Esophagus squamous epithelium (tissue), 5 donors: ENCODE measurements at regions not wholly inside any gene's neighbourhood (a gene's known extent, or its start where the extent isn't known, plus 50 kb on each side); places are given as distances from the start of the nearest gene placed in this dataset.
"Not testable (repeated sequence)": the region's sequence is repeated elsewhere in the genome, so short reads cannot be mapped to it uniquely, and the experiment has no call there.

ENCODE experiments used
- DNase-seq: peaks from one replicate; lab custom pipeline; 2025; lab: John Stamatoyannopoulos, UW
- H3K27ac ChIP-seq, 4 donors: fragments of 200-600 bp; sonication (generic); one replicate each; pipeline ENCODE4 v1.5.1; 2016 to 2019; ENCODE audit warnings: mild to moderate bottlenecking in 1 of 4
- H3K27me3 ChIP-seq, 4 donors: fragments of 200-600 bp; sonication (generic); 1 replicate in 3 of 4; 2 replicates in 1 of 4; pipeline versions ENCODE4 v1.5.1 to v1.6.0; 2017 to 2021; ENCODE audit warnings: antibody characterized with exemption in 1 of 4
- H3K36me3 ChIP-seq, 3 donors: fragments of 200-600 bp; sonication (generic); one replicate each; pipeline ENCODE4 v1.5.1; 2016 to 2019
- H3K4me1 ChIP-seq, 3 donors: fragments of 200-600 bp; sonication (generic); one replicate each; pipeline ENCODE4 v1.5.1; 2017 to 2019
- H3K4me3 ChIP-seq, 4 donors: fragments of 200-600 bp; sonication (generic); 1 replicate in 3 of 4; 2 replicates in 1 of 4; pipeline ENCODE4 v1.5.1; 2016 to 2019; ENCODE audit warnings: mild to moderate bottlenecking in 2 of 4, moderate library complexity in 1 of 4
- H3K9me3 ChIP-seq, 3 donors: fragments of 200-600 bp; sonication (generic); one replicate each; pipeline ENCODE4 v1.5.1; 2016 to 2019
- POLR2A ChIP-seq, 4 donors: fragments of 450-650 bp; IDR thresholded peaks; one replicate each; pipeline ENCODE4 v1.6.1; 2017; ENCODE audit warnings: antibody characterized with exemption in 4 of 4, mild to moderate bottlenecking in 4 of 4, moderate library complexity in 3 of 4
- WGBS, 2 donors: methylation state at CpG; one replicate each; pipeline ENCODE4 v1.1.5; 2018; 5-methylcytosine and 5-hydroxymethylcytosine counted together
- intact Hi-C: fragments of 100-400 bp; cut with DNase I; formaldehyde crosslinking; loops from one replicate; pipeline ENCODE4 v1.15.0; 2022
- TF ChIP-seq, protein P1 (sequence below), 6 experiments: fragments of 450-650 bp in 4 of 6; fragments of 200-600 bp in 2 of 6; sonication (generic) in 2 of 6; IDR thresholded peaks; one replicate each; pipeline ENCODE4 v1.5.1; 2016 to 2019; ENCODE audit warnings: antibody characterized with exemption in 6 of 6, mild to moderate bottlenecking in 4 of 6, moderate library complexity in 4 of 6
- donor health status: DM: yes; HTN: yes; CAD: no.

DNA sequence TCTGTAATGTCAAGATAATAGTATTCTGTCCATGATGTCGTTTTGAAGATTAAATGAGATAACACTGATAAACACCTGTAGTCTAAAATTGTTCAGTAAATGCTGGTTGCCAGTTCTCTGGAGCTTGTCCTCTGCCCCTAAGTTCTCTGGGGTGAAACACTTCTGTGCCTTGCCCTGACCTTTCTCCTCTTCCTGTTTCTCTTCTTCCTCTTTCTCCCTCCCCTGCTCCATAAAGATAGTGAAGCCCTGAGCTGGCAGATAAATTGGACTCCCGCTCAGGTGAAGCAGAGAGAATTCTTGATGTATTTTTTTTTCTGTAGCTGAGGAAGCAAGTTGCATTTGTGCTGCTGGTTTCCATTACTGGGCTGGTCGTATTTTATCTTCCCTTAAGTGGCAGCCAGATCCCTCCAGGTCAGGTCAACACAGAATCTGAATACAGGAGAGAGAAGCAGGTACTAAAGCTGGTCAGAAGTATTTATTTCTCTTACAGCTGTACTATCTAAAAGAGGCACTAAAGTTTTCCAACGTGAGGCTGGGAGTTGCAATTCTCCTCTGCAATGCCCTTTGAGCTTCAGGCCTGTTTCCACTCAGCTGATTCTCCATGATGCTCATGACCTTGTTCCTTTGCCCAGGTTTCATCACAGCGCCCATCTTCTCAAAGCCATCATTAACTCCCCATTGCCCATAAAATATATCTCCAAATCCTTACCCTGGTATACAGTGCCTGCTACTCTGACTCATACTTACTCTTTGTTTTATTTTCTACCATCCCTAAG is 319.3 kb upstream of the CFAP20DC start:
- no peaks in the 10 kb centered on the region for H3K36me3 ChIP-seq
- TF ChIP-seq POLR2A (IDR thresholded peaks at IDR 0.05) = no peak
- TF ChIP-seq, protein P1, sequence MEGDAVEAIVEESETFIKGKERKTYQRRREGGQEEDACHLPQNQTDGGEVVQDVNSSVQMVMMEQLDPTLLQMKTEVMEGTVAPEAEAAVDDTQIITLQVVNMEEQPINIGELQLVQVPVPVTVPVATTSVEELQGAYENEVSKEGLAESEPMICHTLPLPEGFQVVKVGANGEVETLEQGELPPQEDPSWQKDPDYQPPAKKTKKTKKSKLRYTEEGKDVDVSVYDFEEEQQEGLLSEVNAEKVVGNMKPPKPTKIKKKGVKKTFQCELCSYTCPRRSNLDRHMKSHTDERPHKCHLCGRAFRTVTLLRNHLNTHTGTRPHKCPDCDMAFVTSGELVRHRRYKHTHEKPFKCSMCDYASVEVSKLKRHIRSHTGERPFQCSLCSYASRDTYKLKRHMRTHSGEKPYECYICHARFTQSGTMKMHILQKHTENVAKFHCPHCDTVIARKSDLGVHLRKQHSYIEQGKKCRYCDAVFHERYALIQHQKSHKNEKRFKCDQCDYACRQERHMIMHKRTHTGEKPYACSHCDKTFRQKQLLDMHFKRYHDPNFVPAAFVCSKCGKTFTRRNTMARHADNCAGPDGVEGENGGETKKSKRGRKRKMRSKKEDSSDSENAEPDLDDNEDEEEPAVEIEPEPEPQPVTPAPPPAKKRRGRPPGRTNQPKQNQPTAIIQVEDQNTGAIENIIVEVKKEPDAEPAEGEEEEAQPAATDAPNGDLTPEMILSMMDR (IDR thresholded peaks at IDR 0.05) = no peak
- no peak overlapping the region for H3K4me3 ChIP-seq
- no peaks in the 10 kb centered on the region for H3K9me3 ChIP-seq
- H3K27ac ChIP-seq = no peak overlapping the region
- H3K4me1 ChIP-seq = no peaks in the 10 kb centered on the region
- DNase-seq = no peak
- 62 to 65% methylated on average over 5 of the region's 5 CpGs for WGBS, 2 donors
- intact Hi-C loops = no loop called here
- no peaks in the 10 kb centered on the region for H3K27me3 ChIP-seq

GRCh38 chr3:59367150-59367549 is 317.3 kb upstream of the CFAP20DC start:
- intact Hi-C loops = no loop called here

DNA sequence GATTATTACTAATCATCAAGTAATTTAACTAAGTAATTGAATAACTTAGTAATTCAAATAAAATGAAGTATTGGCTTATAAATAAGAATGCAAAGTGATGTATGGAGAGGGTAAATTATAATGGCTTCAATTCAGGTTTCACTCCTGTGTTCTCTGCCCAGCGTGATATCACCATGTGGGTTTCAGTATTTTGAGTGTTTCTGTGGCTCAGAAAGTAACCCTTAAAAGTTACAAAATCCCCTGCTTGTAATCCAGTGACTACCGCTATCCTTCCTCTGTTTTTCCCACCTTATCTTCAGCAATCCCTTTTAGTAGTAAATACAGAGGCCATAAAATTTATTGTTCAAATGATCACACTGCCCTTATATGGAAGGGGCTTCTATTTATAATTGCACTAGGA is 316.4 kb upstream of the CFAP20DC start:
- Histone ChIP-seq H3K36me3 (no peaks in the 10 kb centered on the region), H3K4me1 (no peaks in the 10 kb centered on the region), H3K9me3 (no peaks in the 10 kb centered on the region), H3K27me3 (no peaks in the 10 kb centered on the region), H3K27ac (no peak overlapping the region), H3K4me3 (no peak overlapping the region)
- WGBS, 2 donors = 90 to 91% methylated on average over 2 of the region's 2 CpGs
- no peak for TF ChIP-seq POLR2A (IDR thresholded peaks at IDR 0.05)
- TF ChIP-seq, protein P1 (IDR thresholded peaks at IDR 0.05) = no peak
- intact Hi-C loops = no loop called here
- no peak for DNase-seq

More at GRCh38 chr3:59367150-59367549, 317.3 kb upstream of the CFAP20DC start:
- Histone ChIP-seq H3K27ac (no peak overlapping the region), H3K27me3 (no peaks in the 10 kb centered on the region), H3K36me3 (no peaks in the 10 kb centered on the region), H3K4me1 (no peaks in the 10 kb centered on the region), H3K9me3 (no peaks in the 10 kb centered on the region), H3K4me3 (no peak overlapping the region)
- no peak for DNase-seq
- no peak for TF ChIP-seq POLR2A (IDR thresholded peaks at IDR 0.05)
- TF ChIP-seq, protein P1 (IDR thresholded peaks at IDR 0.05) = no peak
- WGBS, 2 donors = 33 to 56% methylated on average over 3 of the region's 3 CpGs

- TF ChIP-seq, protein P1 (IDR thresholded peaks at IDR 0.05) = no peak
- TF ChIP-seq POLR2A (IDR thresholded peaks at IDR 0.05) = no peak
- no peaks in the 10 kb centered on the region for H3K27me3 ChIP-seq
- H3K9me3 ChIP-seq = no peaks in the 10 kb centered on the region
- DNase-seq = no peak
- H3K4me1 ChIP-seq = no peaks in the 10 kb centered on the region
- H3K27ac ChIP-seq = no peak overlapping the region
- H3K4me3 ChIP-seq = no peak overlapping the region
- intact Hi-C loops = no loop called here
- no peaks in the 10 kb centered on the region for H3K36me3 ChIP-seq
- 65 to 79% methylated on average over 4 of the region's 4 CpGs for WGBS, 2 donors
These were observed 314.7 kb upstream of the CFAP20DC start for GRCh38 chr3:59364496-59364895.

DNA sequence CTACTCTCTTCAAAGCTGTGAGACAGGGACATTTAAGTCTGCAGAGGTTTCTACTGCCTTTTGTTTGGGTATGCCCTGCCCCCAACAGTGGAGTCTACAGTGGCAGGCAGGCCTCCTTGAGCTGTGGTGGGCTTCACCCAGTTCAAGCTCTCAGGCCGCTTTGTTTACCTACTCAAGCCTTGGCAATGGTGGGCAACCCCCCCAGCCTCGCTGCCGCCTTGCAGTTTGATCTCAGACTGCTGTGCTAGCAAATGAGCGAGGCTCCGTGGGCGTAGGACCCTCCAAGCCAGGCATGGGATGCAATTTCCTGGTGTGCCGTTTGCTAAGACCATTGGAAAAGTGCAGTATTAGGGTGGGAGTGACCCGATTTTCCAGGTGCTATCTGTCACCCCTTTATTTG is 310.5 kb upstream of the CFAP20DC start:
- H3K4me1 ChIP-seq, H3K27ac ChIP-seq, intact Hi-C loops, DNase-seq, H3K4me3 ChIP-seq, H3K27me3 ChIP-seq, H3K36me3 ChIP-seq, H3K9me3 ChIP-seq: not testable (repeated sequence)
- 84% methylated on average over 7 of the region's 8 CpGs; no CpG with 5 or more reads in 1 of the 2 donors for WGBS, 2 donors
